HG03378 (cell line): ENCODE measurements at regions not wholly inside any gene's neighbourhood (a gene's known extent, or its start where the extent isn't known, plus 50 kb on each side); places are given as distances from the start of the nearest gene placed in this dataset.

Experiments
- ATAC-seq: cut with Tn5 transposase; IDR thresholded peaks from one replicate; pipeline ENCODE4 v1.9.1; 2021; ENCODE audit warnings: mild to moderate bottlenecking, moderate library complexity; ENCODE audit not compliant: unreplicated experiment

DNA sequence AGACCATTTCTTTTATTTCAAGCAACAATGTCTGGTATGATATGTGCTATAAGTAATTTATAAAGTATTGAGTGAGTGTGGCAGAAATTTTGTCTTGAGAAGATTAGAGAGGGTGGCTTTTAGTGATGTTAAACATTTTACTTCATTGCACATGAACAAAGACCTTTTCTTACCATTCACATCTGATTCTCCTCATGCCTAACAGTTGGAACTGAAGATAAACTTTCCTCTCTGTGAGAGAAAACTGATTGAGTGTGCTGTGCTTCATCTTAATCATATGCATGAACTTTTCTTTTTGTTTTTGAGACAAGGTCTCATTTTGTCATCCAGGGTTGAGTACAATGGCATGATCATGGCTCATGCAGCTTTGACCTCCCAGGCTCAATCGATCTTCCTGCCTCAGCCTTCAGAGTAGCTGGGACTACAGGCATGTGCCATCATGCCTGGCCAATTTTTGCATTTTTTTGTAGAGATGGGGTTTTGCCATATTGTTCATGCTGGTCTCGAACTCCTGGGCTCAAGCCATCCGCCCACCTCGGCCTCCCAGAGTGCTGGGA lies 377.7 kb upstream of the GOLIM4 start:
- ATAC-seq = no peak

DNA sequence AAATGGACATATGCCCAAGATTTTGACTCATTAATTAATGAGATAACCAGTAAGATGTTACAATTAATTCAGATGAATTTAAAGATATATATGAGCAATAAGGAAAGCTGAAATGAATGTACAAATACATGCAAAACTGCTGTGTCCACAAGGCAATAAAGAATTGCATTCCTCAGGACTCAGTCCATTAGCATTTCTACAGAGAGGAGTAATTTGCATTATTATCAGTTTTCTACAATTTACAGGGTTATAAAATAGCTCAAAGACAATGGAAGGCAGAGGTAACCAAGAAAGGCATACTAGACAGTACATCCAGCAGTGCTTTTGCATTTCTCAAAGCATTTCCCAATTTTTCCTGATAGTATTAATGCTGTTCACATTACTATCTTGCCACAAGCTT lies 377.1 kb upstream of the GOLIM4 start:
- ATAC-seq = no peak

DNA sequence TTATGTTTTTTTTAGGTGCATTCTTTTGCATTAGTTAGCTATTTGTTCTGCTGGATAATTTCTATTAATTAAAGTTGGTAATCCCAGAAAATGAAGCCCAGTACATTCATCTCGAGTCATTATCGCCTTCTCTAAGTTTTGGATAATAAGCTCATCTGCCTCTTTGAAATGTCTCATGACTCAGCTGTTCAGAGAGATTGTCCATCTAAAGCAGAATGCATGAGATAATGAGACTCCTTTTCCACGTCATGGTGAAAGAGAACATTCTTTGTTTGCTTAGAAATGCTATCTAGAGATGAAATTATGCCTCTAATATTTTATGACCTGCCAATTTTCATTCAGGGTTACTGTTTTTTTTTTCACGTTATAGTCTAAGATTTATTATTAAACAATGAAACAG lies 374.7 kb upstream of the GOLIM4 start:
- ATAC-seq = no peak

DNA sequence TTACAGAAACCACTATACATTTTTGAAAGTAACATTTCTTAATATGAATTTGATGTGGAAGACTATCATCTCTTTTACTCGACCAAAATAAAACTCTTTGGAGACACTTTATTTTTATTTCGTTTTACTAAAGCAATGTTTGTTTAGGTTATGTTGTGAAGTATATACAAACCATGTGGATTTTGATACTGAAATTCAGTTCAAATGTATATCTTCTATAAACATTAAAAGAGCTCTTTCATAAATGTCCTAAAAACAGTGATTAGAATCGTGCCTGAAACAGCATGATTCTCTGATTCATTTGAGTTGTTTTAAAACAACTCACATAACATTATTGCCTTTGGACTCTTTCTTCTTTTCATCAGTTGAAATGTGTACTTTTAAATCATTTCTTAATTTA lies 373.7 kb upstream of the GOLIM4 start:
- ATAC-seq = no peak

DNA sequence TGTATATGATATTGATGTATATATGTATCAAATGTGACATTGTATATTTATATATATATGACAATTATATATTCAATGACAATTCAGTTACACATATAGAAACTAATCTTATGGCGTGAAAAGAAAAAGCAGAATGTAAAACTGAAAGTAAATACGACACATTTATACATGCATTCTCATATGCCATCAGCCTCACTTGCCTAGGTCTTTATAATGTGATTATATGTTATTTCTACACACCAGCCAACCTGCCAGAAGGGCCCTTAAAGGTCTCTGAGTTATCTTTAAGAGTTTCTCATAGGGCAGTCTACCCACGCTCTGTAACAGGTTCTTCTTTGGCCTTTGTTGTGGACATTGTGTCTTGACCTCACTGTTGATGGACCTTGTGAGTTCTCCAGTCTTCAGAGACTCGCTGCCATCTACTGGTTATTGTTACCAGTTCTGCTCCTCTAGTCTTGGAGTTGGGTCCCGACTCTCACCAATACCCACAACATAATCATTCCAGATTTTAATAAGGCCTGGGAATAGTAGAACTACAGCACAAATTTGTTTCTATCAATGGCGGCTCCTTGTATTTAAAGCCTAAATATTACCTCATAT lies 371.5 kb upstream of the GOLIM4 start:
- ATAC-seq = peak; percentile 79

DNA sequence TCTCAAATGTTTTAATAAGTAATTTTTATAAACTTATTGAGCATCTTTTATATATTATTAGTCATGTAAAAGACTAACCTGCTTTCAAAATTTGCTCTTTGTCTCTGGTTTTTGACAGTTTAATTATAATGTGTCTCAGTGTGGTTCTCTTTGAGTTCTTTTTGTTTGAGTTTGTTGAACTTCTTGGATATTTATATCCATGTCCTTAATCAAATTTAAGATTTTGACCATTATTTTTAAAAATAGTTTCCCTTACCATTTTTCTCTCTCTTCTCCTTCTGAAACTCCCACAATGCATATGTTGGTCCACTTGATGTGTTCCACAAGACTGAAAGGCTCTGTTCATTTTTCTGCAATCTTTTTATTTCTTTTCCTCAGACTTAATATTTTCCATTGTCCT lies 366.1 kb upstream of the GOLIM4 start:
- ATAC-seq = no peak

DNA sequence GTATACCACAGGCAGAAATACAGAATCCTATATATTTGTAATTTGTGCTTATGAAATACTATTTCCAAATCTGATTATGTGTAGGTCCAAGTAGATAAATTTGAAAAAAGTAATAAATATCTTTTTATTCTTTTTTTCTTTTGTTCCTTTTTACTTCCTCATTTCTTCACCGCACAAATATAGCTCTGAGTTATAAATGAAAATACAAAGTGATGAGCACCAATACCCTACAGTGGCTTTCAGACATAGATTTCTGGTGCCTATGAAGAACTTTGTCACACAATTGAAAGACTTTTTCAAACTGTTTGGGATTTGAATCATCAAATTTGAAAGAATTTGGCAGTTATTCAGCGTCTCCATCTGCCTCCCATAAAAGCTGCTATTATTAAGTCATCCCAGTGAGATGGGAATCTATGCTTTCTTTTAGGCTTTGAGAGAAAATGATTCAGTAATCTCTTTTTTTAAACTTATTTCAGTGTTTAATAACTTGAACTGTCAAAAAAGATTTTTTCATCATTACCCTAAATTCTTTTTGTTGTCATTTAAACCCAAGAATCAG lies 363.6 kb upstream of the GOLIM4 start:
- ATAC-seq = no peak

DNA sequence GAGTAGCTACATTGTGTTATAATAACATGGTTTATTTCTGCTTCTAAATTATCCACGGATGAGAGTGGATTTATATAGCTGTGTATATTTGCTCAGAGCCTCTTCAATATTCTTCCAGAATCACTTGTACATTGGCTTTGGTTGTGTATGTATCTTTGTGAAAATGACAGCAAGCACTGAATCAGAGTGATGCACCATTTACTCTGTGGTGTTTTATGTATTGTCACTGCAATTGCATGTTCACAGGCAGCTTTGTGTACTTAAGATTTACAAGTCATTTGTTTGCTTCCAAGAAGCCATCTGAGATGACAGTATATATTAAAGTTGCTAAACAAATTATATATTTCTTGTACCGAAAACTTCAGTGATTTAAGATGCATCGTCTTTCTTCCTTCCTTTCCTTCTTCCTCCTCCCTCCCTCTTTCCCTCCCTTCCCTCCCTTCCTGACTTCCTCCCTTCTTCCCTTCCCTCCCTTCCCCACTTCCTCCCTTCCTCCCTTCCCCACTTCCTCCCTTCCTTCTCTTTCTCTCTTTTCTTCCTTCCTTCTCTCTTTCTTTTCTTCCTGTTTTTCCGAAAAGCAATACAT lies 362.3 kb upstream of the GOLIM4 start:
- no peak for ATAC-seq

DNA sequence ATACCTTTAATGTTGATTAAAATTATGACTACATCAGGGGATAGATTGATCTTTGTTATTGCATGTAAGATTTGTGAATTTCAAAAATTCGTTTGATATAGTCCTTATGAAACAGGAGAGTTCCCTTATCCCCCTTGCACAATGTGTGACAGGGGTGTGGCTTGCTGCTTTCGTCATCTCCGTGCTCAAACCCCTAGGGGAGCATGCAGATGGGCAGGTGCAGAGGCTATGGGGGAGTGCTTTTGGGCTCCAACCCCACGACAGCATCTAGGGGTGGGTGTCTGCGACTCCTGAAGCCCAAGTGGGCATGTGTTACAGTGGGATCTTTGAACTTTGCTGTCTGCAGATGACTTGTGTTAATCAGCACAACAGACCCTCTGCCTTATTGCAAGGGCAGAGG lies 360.1 kb upstream of the GOLIM4 start:
- ATAC-seq = no peak

DNA sequence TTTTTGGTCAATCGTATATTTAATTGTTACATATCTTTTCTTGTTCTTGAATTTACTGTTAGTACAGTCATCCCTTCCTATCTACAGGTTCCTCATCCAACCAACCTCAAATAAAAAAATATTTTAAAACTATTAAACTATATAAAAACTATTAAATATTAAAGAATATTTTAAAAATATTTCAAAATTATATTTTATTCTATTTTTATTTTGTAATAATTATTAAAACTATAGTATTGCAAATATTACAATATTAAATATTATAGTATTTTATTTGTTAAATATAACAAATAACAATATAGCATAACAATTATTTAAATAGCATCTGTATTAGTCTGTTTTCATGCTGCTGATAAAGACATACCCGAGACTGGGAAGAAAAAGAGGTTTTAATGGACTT lies 357.9 kb upstream of the GOLIM4 start:
- no peak for ATAC-seq

DNA sequence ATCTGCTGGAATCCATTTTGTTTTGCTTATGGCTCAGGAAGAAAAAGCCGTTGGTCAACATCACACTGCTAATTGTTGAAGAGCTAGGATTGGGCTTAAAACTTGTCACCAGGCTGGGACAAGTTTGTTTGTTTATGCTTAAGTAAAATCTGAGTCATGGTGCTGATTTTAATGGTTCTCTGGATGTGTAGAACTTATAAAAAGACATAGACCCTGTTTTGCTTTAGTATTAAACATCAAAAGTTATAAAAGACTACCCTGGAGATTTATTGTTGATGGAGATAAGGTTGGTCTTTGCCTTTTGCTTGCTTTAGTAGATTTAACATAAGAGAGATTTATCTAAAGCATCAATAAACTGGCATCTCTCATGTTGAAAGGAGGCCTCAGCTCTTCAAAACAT lies 348.2 kb upstream of the GOLIM4 start:
- ATAC-seq = no peak

DNA sequence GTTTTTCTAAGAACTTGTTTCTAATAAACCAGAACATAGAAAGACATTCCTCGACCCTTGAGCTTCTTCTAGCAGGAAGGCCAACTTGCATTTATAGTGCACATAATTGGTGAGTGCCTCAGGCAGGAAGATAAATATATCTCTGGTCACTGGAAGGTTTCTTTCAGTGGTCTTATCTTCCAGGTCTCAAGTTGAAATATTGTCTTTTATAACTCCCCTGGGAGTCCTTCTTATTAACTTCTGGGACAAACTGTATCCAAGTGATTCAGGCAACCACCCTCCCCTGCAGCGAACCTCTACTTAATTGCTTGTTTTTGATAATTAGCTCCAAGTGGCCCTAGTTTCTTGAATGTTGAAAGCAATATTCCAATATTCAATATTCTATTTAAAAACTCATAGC lies 346.8 kb upstream of the GOLIM4 start:
- no peak for ATAC-seq

DNA sequence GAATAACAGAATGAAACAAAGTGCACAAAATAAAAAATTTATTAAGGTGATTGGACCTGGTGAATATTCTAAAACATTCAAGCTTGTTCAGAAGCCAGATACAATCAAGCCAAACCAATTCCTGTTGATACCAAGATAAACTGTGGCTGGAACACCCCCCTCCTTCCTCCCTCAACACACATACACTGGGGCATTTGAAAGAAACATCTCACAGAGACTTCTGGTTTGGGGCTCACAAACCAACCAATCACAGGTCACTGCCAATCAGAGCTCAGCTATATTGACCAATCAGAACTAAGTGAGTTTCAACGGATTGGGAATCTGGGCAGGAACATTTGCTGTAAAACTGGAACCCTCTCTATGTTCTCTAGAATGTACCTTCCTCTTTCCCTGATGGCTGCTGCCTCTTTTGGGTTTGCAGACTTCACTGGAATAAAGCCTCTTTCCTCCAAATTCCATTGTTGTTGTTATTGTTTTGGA lies 340.6 kb upstream of the GOLIM4 start:
- no peak for ATAC-seq

DNA sequence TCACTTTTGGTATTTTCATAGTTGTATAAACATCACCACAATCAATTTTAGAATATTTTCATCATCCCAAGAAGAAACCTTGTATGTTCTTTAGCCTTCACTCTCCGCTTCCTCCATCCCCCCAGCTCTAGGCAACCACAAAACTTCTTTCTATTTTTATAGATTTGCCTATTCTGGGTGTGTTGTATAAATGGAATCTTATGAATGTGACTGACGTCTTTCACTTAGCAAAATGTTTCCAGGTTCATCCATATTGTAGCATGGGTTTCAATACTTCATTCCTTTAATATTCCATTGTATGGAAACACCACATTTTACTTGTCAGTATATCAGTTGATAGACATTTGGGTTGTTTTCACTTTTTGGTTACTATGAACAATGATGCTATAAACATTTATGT lies 335.8 kb upstream of the GOLIM4 start:
- ATAC-seq = no peak

DNA sequence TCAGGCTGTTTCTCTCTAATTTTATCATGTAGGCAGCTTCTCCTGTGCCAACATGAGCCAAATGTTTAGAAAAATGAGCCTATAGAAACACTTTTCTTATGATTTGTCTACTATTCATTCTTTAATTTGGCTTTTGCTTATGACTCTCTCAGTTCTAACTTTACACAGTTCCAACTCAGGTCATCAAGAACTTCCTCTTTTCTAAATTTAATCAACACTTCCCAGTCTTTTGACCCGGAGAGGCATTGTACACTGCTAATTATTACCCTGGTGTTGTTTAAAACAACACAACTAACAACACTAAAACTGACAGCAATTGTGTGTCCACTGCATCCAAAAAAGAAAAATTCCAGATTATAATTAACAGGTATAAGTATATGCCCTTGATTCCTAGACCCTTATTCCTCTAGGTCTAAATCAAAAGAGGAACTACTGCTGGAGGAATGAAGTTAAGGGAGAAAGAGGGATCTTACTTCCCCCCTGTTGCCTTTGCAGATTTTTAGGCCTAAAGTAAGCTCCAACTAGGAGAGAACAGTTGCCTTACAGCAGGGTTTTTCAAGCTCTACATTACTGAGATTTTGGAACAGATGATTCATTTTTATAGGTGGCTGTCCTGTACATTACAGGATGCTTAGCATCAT lies 332.2 kb upstream of the GOLIM4 start:
- ATAC-seq = no peak

DNA sequence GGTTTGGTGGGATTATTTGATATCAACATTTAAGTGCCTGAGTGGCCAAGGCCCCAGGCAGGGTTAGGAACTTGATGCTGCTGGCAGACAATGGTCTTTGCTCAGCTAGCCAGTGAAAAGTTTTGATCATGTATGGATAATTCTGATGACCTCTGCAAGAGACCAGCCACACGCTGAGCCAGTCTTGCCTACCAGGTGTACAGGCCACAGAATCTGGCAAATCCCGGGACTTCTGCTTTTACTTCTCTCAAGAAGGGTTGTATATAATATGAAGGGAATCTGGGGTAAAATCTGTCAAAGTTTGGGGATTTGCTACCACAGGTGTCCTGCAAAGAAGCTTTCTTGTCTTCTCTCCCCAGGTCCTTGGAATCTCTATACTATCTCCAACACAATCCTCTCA lies 331.4 kb upstream of the GOLIM4 start:
- ATAC-seq = no peak

DNA sequence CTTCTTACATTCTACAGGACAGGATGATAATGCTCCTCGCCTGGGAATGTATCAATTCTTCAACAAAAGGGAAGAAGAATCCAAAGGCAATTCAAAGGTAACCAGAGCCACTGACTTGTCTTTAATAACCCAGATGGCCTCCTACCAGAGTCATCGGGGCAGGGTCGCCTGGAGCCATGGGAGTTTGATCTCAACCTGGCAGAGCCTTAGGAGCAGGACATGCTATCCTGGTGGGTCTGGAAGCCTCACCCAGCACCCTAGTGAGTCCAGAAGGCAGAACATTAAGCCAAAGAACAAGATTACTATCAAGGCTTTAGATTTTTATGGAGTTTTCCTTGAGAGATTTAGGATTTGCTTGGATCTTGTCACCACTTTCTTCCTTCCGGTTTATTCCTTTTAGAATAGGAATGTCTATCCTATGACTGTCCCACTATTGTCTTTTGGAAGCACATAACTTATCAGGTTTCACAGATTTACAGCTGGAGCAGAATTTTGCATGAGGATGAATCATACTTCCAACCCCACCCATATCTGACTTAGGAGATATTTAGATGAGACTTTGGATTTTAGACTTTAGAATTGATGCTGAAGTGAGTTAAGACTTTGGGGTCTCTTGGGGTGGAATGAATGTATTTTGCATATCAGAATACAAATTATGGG lies 330.3 kb upstream of the GOLIM4 start:
- ATAC-seq = no peak

DNA sequence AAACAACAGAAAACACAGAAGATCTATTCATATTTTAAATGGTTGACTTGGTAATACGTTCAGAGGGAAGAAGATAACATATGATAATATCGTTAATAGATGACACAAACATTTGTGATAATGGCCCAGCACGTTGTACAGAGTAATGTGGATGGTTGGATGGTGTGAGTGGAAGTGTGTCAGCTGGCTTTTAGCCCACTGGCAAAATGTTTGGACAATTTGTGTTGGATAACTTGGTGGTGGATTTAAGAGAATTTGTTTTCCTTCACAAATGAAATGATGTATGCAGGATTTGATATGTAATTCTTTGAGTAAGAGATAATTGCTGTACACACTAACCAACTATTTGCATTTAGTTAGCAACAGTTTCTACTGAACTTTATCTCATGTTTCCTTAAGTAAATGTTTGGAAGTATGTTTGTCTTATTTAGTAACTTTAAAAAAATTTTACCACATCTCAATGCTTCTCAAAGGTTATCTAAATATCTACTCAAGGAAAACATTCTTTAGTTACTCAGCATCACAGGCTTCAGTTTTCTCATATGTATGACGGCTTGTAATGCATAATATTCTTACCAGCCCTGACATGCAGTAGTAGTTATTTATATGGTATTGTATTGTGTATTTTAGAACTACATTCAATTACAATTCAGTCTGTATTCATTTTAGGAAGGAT lies 328.5 kb upstream of the GOLIM4 start:
- no peak for ATAC-seq

DNA sequence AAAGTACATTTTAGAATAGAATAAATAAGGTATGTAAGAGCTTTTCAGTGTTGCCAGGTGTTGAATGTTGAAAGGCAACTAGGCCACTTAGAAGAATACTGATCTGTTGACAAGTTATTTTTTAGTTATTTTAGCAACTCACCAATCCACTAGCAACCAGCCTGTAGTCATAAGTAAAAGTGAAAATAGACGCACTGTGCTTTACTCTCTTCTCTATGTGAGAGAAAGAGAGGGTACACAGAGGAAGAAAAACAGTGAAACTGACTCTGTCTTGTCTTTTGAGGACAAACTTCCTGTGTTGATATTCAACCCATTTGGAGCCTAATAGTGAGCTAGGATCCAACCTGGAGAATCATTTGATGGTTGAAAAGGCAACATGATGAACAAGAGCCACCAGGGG lies 327.1 kb upstream of the GOLIM4 start:
- ATAC-seq = no peak

DNA sequence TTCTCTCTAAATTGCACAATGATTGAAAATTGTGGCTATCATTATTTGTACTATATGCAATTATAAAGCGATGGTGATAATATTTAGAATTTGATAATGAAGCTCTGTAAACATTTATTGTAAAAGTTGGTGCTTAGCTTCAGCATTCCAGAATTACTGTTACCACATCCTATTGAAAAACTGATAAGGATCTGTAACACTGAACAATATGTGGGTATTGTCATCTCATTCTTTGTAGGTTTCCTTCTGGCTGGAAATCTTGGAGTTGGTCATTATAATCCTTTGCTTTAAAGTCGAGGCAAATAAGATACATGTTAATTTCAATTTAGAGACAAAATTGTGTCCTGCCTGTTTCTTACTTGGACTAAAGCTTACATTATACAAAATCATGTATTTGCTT lies 323.4 kb upstream of the GOLIM4 start:
- no peak for ATAC-seq

DNA sequence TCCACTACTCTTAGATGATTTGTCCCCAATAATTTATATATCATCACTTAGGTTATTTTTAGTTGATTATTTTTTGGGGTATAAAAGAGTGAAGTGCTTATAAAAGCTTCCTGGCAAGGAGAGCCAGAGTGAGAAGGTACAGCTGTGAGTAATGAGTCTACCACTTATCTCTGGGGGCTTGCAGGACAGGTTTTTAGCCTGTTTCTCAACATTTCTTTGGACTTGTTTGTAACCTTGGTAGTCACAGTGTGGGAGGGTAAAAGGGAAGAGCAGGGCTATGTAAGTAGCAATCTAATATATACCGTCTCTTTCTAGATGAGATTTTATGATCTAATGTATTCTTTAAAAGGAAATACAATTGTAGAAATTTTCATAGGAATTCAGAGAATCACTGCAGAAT lies 321.3 kb upstream of the GOLIM4 start:
- no peak for ATAC-seq
